ENCODE measurements at regions not wholly inside any gene's neighbourhood (a gene's known extent, or its start where the extent isn't known, plus 50 kb on each side); places are given as distances from the start of the nearest gene placed in this dataset.

GRCh38 chr7:113026941-113027340, 59.7 kb downstream of the GPR85 start:
- TF ChIP-seq CTCF (conservative IDR thresholded peaks at IDR 0.05) (no peak), ZFX (IDR thresholded peaks at IDR 0.05) (no peak)

All from C4-2B (cell line).